Activated CD8-positive, alpha-beta memory T cell treated with anti-CD3 and anti-CD28 coated beads, Interleukin-2, amount 10 ng/mL, durations not matched to agents 7 days and 5 days (primary cell): ENCODE measurements at regions not wholly inside any gene's neighbourhood (a gene's known extent, or its start where the extent isn't known, plus 50 kb on each side); places are given as distances from the start of the nearest gene placed in this dataset.

Source experiments
- ATAC-seq: fragments of 150-1000 bp; cut with Tn5 transposase; one replicate; pipeline ENCODE4 v1.10.0; 2021; ENCODE audit warnings: moderate library complexity
- CTCF ChIA-PET: fragments of 350-600 bp; sonication (Branson Sonifier 250); formaldehyde crosslinking; loops from one replicate; lab custom pipeline; 2021; ENCODE audit warnings: antibody characterized with exemption; lab: Charles Lee
- DNase-seq: peaks from one replicate; pipeline ENCODE4 v3.0.0-alpha.2; 2020
- H3K27ac Mint-ChIP-seq: one replicate; pipeline ENCODE4 v1.8.0; 2021; ENCODE audit warnings: mild to moderate bottlenecking, mixed read lengths
- H3K27me3 Mint-ChIP-seq: one replicate; pipeline ENCODE4 v1.8.0; 2021; ENCODE audit warnings: mixed read lengths
- H3K36me3 Mint-ChIP-seq: one replicate; pipeline ENCODE4 v1.8.0; 2021; ENCODE audit warnings: mild to moderate bottlenecking, mixed read lengths
- H3K4me1 Mint-ChIP-seq: one replicate; pipeline ENCODE4 v1.8.0; 2021; ENCODE audit warnings: mixed read lengths
- H3K4me3 Mint-ChIP-seq: one replicate; pipeline ENCODE4 v1.8.0; 2021; ENCODE audit warnings: mild to moderate bottlenecking, moderate library complexity, mixed read lengths
- H3K9me3 Mint-ChIP-seq: one replicate; pipeline ENCODE4 v1.8.0; 2022; ENCODE audit warnings: low read depth, mixed read lengths

DNA sequence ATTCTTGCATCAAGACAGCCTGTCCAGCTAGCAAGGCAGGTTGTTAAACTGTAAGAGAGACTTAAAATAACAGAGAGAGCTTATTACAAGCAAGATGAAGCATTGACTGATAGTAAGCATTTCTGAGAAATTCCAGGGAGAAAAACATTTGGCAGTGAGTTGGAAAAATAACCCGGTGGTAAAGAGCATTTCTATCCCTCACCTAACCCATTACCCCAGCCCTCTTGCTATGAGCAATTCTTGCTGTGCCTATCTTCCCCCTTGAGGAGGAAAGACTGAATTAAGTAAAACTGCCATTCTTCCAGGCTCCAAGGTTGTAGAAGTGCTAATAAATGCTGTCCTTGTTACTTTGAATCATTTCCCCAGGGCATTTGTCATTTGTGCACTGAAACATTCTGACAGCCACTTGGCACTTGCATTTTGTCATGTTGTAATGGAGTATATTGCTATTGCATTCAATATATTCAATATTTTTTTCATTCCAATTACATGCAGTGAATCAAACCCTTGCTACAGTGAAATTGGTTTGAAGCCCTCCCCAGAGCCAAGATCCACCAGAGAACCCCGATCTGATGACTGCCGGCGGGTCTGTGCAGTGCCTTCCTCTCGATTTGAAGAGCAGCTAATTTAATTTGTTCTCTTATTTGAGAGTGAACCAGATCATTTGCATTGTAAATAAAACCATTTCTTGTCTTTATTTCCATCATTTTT, 291.1 kb downstream of the HIVEP2 start:
- Mint-ChIP-seq H3K27ac (no peak overlapping the region), H3K27me3 (peaks cover 12% of the 10 kb centered on the region), H3K9me3 (no peaks in the 10 kb centered on the region), H3K4me3 (no peak overlapping the region), H3K4me1 (no peaks in the 10 kb centered on the region), H3K36me3 (no peaks in the 10 kb centered on the region)
- CTCF ChIA-PET: no interaction called here
- ATAC-seq (no peak), DNase-seq (no peak)

GRCh38 chr6:142659661-142660060, 285.3 kb downstream of the HIVEP2 start:
- Mint-ChIP-seq H3K27ac (no peak overlapping the region), H3K9me3 (peaks cover 15% of the 10 kb centered on the region), H3K27me3 (peaks cover 1% of the 10 kb centered on the region), H3K4me3 (no peak overlapping the region), H3K4me1 (no peaks in the 10 kb centered on the region), H3K36me3 (peaks cover 1% of the 10 kb centered on the region)
- CTCF ChIA-PET: no interaction called here
- ATAC-seq: no peak
- DNase-seq: no peak

- H3K4me3 Mint-ChIP-seq: no peak overlapping the region
- CTCF ChIA-PET: no interaction called here
These were observed 279.6 kb downstream of the HIVEP2 start for GRCh38 chr6:142665393-142665792.

DNA sequence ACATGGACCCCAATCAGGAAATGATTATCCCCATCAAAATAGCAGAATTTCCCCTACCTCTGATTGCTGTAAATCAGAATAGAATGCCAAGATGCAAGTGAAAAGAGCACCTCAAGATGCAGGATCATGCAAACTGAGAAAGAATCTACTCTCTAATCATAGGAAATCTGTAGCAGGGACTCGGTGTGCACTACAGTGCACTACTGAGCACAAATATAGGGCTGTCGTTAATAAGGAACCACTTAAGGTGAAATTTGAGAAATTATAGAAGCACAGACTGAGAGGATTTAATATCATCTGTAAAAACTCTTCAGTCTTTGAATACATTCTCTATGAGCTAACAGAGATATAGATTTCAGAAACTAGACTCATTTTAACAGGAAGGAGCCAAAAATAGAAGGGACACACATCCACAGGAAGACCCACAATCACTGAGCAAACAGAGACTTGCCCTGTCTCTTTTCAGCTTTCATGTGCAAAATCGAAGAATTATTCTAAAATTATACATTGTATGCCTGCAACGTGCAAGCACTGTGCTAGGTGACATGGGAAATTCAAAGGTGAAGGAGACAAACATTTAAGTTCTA, 278.3 kb downstream of the HIVEP2 start:
- peaks cover 3% of the 10 kb centered on the region for H3K4me1 Mint-ChIP-seq
- DNase-seq (no peak), ATAC-seq (no peak)
- no peak overlapping the region for H3K4me3 Mint-ChIP-seq
- no peaks in the 10 kb centered on the region for H3K27me3 Mint-ChIP-seq
- peaks cover 15% of the 10 kb centered on the region for H3K9me3 Mint-ChIP-seq
- peaks cover 4% of the 10 kb centered on the region for H3K36me3 Mint-ChIP-seq
- CTCF ChIA-PET: no interaction called here
- no peak overlapping the region for H3K27ac Mint-ChIP-seq

More at GRCh38 chr6:142665393-142665792, 279.6 kb downstream of the HIVEP2 start:
- peaks cover 15% of the 10 kb centered on the region for H3K9me3 Mint-ChIP-seq
- peaks cover 4% of the 10 kb centered on the region for H3K36me3 Mint-ChIP-seq
- no peak for ATAC-seq
- peaks cover 3% of the 10 kb centered on the region for H3K4me1 Mint-ChIP-seq
- no peaks in the 10 kb centered on the region for H3K27me3 Mint-ChIP-seq
- DNase-seq: no peak
- H3K27ac Mint-ChIP-seq: no peak overlapping the region

DNA sequence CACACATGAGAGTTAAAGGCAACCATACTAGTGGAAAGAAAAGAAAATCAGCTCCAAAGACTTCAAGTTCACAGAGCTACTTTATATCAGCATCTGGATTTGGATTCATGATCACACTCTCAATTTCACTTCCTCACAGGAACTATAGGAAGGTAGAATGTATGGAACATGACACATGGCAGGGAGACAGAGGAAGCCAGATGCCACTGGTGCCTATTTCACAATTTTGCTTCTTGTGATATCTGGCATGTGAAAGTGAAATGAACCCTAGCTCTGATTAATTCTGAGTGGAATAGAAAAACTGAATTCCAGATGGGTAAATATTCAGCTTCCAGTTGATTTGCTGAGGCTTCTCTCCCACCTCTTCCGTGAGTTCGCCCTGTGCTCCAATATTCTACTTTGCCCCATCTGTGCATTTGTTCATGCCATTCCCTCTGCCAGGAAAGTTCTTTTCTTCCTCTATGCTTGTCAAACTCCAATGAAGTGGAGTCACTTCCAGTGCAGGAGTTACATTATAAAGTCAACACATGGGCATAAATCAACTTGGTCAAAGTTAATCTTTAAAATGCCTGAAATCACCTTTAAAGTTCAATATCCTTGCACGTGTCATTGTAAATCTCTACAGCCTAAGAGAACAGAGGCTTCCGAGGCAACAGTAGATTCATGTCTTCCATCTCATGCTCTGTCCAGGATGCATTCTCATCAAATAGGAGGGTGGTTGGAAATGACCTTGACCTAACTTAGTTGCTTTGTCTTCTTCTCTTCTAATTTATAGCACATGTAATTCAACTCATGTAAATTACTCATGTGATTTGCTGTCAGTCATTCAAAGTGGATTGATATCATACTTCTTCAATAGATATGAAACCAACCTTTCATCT, 275.3 kb downstream of the HIVEP2 start:
- no peak overlapping the region for H3K4me3 Mint-ChIP-seq
- DNase-seq (no peak), ATAC-seq (no peak)
- H3K27me3 Mint-ChIP-seq: peaks cover 8% of the 10 kb centered on the region
- peaks cover 2% of the 10 kb centered on the region for H3K36me3 Mint-ChIP-seq
- H3K27ac Mint-ChIP-seq: no peak overlapping the region
- CTCF ChIA-PET: no interaction called here
- H3K9me3 Mint-ChIP-seq: no peaks in the 10 kb centered on the region
- peaks cover 3% of the 10 kb centered on the region for H3K4me1 Mint-ChIP-seq

- ATAC-seq (no peak), DNase-seq (no peak)
- Mint-ChIP-seq H3K27me3 (peaks cover 17% of the 10 kb centered on the region), H3K4me1 (peaks cover 2% of the 10 kb centered on the region), H3K9me3 (no peaks in the 10 kb centered on the region), H3K36me3 (no peaks in the 10 kb centered on the region), H3K27ac (no peak overlapping the region), H3K4me3 (no peak overlapping the region)
- CTCF ChIA-PET: interaction anchor here (1.1 to 1.2 kb wide), 2 partner anchors 15 to 20 kb away, joined by 3 read pairs; no protein-coding TSS in a partner anchor
These were observed 273.2 kb downstream of the HIVEP2 start for GRCh38 chr6:142671791-142672190.

DNA sequence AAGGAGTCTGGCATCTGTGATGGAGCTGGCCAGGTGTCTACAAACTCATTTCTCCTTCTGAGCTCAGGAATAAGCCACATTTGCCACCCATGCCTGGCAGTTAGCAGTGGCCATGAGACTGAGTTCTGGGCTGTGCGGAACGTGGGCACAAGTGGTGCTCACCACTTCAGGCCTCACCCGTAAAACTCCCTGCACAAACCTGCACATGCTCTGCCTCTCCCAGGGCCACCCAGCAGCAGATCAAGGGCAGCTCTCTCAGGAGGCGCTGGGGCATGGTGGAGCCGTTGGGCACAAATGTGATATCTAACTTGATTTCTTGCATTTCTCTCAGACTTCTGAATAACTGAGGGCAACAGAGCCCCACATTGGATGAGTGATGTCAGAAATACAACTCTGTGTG, 269.5 kb downstream of the HIVEP2 start:
- H3K36me3 Mint-ChIP-seq: no peaks in the 10 kb centered on the region
- no peak for ATAC-seq
- peaks cover 6% of the 10 kb centered on the region for H3K4me1 Mint-ChIP-seq
- H3K27me3 Mint-ChIP-seq: peaks cover 18% of the 10 kb centered on the region
- no peaks in the 10 kb centered on the region for H3K9me3 Mint-ChIP-seq
- H3K27ac Mint-ChIP-seq: no peak overlapping the region
- no peak for DNase-seq
- CTCF ChIA-PET: no interaction called here
- H3K4me3 Mint-ChIP-seq: no peak overlapping the region

- Mint-ChIP-seq H3K27ac (no peak overlapping the region), H3K27me3 (peaks cover 18% of the 10 kb centered on the region), H3K36me3 (no peaks in the 10 kb centered on the region), H3K9me3 (no peaks in the 10 kb centered on the region), H3K4me3 (no peak overlapping the region), H3K4me1 (peaks cover 10% of the 10 kb centered on the region)
- ATAC-seq (no peak), DNase-seq (no peak)
- CTCF ChIA-PET: no interaction called here
These were observed 268.9 kb downstream of the HIVEP2 start for GRCh38 chr6:142676027-142676443.

- Mint-ChIP-seq H3K4me1 (peaks cover 10% of the 10 kb centered on the region), H3K36me3 (no peaks in the 10 kb centered on the region), H3K4me3 (no peak overlapping the region), H3K9me3 (no peaks in the 10 kb centered on the region), H3K27me3 (peaks cover 18% of the 10 kb centered on the region), H3K27ac (no peak overlapping the region)
- no peak for DNase-seq
- ATAC-seq: no peak
- CTCF ChIA-PET: no interaction called here
These were observed 268.3 kb downstream of the HIVEP2 start for GRCh38 chr6:142676647-142677192.

DNA sequence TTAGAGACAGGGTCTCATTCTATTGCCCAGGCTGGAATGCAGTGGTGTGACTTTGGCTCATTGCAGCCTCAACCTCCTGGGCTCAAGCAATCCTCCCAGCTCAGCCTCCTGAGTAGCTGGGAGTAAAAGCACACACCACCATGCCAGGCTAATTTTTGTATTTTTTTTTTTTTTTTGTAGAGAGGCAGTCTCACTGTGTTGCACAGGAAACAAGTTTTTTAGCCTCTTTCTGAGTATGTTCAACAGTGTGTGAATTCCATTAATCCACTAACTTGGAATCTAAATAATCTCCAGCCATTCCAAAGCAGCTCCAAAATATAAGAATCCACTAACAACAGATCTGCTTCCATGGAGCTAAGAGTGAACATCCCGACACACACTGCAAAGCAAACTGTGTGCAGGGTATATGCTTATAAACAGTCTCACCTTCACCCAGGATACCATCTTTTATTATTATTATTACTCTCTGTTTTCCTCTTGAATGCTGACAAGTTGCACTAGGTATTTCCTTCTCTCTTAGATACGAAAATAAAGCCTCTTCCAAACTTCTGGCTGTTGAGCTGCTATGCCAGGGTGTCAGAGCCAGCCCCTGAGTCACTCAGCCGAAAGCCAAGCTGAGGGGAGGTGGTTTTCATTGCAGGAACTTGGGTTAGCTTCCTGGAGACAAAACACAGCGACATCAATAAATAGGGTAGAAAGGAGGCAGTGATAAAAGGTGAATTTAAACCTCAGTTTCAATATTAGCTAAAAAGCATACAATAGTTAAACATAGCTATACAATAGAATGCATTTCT, 264.9 kb downstream of the HIVEP2 start:
- Mint-ChIP-seq H3K27me3 (peaks cover 9% of the 10 kb centered on the region), H3K36me3 (no peaks in the 10 kb centered on the region), H3K4me3 (no peak overlapping the region), H3K27ac (no peak overlapping the region), H3K4me1 (peaks cover 10% of the 10 kb centered on the region), H3K9me3 (no peaks in the 10 kb centered on the region)
- ATAC-seq: peak; percentile 82
- DNase-seq: peak; percentile 55
- CTCF ChIA-PET: interaction anchor here (1.0 to 1.4 kb wide), 2 partner anchors 13 to 657 kb away, joined by 3 to 5 read pairs; no protein-coding TSS in a partner anchor

- Mint-ChIP-seq H3K4me1 (peaks cover 10% of the 10 kb centered on the region), H3K36me3 (no peaks in the 10 kb centered on the region), H3K9me3 (no peaks in the 10 kb centered on the region), H3K27me3 (peaks cover 3% of the 10 kb centered on the region), H3K4me3 (no peak overlapping the region), H3K27ac (no peak overlapping the region)
- CTCF ChIA-PET: interaction anchor here (1.4 kb wide), 1 partner anchor 12 kb away, joined by 5 read pairs; no protein-coding TSS in a partner anchor
- no peak for DNase-seq
- ATAC-seq: no peak
These were observed 263.9 kb downstream of the HIVEP2 start for GRCh38 chr6:142681099-142681498.

GRCh38 chr6:142682985-142683384, 262.0 kb downstream of the HIVEP2 start:
- H3K36me3 Mint-ChIP-seq: no peaks in the 10 kb centered on the region
- H3K27me3 Mint-ChIP-seq: no peaks in the 10 kb centered on the region
- ATAC-seq (no peak), DNase-seq (no peak)
- H3K4me3 Mint-ChIP-seq: no peak overlapping the region
- peaks cover 10% of the 10 kb centered on the region for H3K4me1 Mint-ChIP-seq
- no peak overlapping the region for H3K27ac Mint-ChIP-seq
- no peaks in the 10 kb centered on the region for H3K9me3 Mint-ChIP-seq
- CTCF ChIA-PET: interaction anchor here (1.3 kb wide), 1 partner anchor 9 kb away, joined by 5 read pairs; no protein-coding TSS in a partner anchor
